CD4-positive, CD25-positive, alpha-beta regulatory T cell (primary cell): ENCODE measurements at regions not wholly inside any gene's neighbourhood (a gene's known extent, or its start where the extent isn't known, plus 50 kb on each side); places are given as distances from the start of the nearest gene placed in this dataset.
A peak's percentile ranks its signal among the peaks of the same experiment; 100 is the strongest.
"Not testable (repeated sequence)": the region's sequence is repeated elsewhere in the genome, so short reads cannot be mapped to it uniquely, and the experiment has no call there.

ENCODE experiments used
- ATAC-seq, 2 donors: fragments of 150-1000 bp; cut with Tn5 transposase; one replicate each; pipeline ENCODE4 v1.10.0; 2021; ENCODE audit warnings: low read depth in 2 of 2, moderate number of reproducible peaks in 2 of 2, moderate library complexity in 1 of 2
- DNase-seq, 3 donors: peaks; one replicate each; pipeline versions ENCODE4 v3.0.0 to v3.0.0-alpha.2; 2012 to 2022; ENCODE audit warnings: mixed read lengths in 1 of 3
- H3K27ac ChIP-seq: one replicate; pipeline ENCODE4 v1.7.0; 2013; ENCODE audit warnings: mild to moderate bottlenecking, low read length; ENCODE audit not compliant: insufficient read depth, poor library complexity, severe bottlenecking
- H3K27me3 ChIP-seq: one replicate; pipeline ENCODE4 v1.7.0; 2013; ENCODE audit warnings: low read length; ENCODE audit not compliant: control insufficient read depth, insufficient read depth
- H3K36me3 ChIP-seq: one replicate; pipeline ENCODE4 v1.7.0; 2013; ENCODE audit warnings: mild to moderate bottlenecking, low read length, moderate library complexity; ENCODE audit not compliant: control insufficient read depth, insufficient read depth
- H3K4me1 ChIP-seq: 2 replicates; pipeline ENCODE4 v1.7.0; 2013; ENCODE audit warnings: mild to moderate bottlenecking, low read length; ENCODE audit not compliant: insufficient read depth, control insufficient read depth, poor library complexity, severe bottlenecking
- H3K4me3 ChIP-seq: one replicate; pipeline ENCODE4 v1.7.0; 2013; ENCODE audit warnings: low read depth, mild to moderate bottlenecking, low read length, moderate library complexity
- H3K9me3 ChIP-seq, 2 experiments: 1 replicate in 1 of 2; 2 replicates in 1 of 2; pipeline ENCODE4 v1.7.0; 2013; ENCODE audit warnings: low read length in 2 of 2, mild to moderate bottlenecking in 1 of 2, moderate library complexity in 1 of 2; ENCODE audit not compliant: control insufficient read depth in 2 of 2
- H3K27ac Mint-ChIP-seq, 3 donors: one replicate each; pipeline ENCODE4 v1.8.0; 2020 to 2022; ENCODE audit warnings: mild to moderate bottlenecking in 3 of 3, mixed read lengths in 3 of 3, moderate library complexity in 2 of 3
- H3K27me3 Mint-ChIP-seq: one replicate; pipeline ENCODE4 v1.8.0; 2022; ENCODE audit warnings: mild to moderate bottlenecking, mixed read lengths
- H3K36me3 Mint-ChIP-seq: one replicate; pipeline ENCODE4 v1.8.0; 2020; ENCODE audit warnings: mixed read lengths
- H3K4me1 Mint-ChIP-seq, 4 donors: one replicate each; pipeline ENCODE4 v1.8.0; 2020 to 2022; ENCODE audit warnings: mixed read lengths in 4 of 4, mild to moderate bottlenecking in 1 of 4
- H3K4me3 Mint-ChIP-seq, 4 donors: one replicate each; pipeline ENCODE4 v1.8.0; 2020 to 2022; ENCODE audit warnings: mild to moderate bottlenecking in 4 of 4, mixed read lengths in 4 of 4, moderate library complexity in 3 of 4
- H3K9me3 Mint-ChIP-seq, 7 donors: one replicate each; pipeline ENCODE4 v1.8.0; 2020 to 2022; ENCODE audit warnings: mixed read lengths in 7 of 7, mild to moderate bottlenecking in 3 of 7, moderate library complexity in 2 of 7

DNA sequence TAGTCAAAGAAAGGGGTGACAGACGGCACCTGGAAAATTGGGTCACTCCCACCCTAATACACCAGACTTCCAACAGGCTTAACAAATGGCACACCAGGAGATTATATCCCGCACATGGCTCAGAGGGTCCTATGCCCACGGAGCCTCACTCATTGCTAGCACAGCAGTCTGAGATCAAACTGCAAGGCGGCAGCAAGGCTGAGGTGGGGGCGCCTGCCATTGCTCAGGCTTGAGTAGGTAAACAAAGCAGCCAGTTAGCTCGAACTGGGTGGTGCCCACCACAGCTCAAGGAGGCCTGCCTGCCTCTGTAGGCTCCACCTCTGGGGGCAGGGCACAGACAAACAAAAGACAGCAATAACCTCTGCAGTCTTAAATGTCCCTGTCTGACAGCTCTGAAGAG is 482.5 kb downstream of the SUCLG1 start:
- not testable (repeated sequence) for H3K36me3 ChIP-seq, H3K4me1 Mint-ChIP-seq, H3K27ac ChIP-seq, DNase-seq, H3K4me3 ChIP-seq, H3K4me1 ChIP-seq, H3K27ac Mint-ChIP-seq, H3K27me3 Mint-ChIP-seq, H3K36me3 Mint-ChIP-seq, H3K9me3 ChIP-seq, ATAC-seq, H3K4me3 Mint-ChIP-seq, H3K27me3 ChIP-seq
- peaks cover 0 to 13% (median 2%) of the 10 kb centered on the region in 7 donors for H3K9me3 Mint-ChIP-seq

DNA sequence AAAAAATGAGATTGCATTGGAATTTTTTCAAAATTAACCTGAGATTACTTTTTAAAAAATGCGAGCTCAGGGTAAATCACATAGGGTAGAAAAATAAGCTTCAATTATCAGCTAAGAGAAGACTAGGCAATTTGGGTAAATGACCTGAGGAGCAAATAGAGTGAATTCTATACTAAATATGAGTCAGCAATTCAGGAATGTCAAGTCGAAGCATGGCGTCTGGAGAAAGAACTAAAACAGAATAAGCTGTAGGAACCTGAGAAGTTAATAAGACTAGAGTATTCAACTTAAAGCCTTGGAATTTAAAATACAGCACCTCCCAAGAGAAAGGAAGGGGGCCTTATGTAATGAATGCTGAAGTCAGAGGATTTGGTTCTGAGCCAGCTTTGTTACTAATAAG is 487.0 kb downstream of the SUCLG1 start:
- no peaks in the 10 kb centered on the region for H3K4me1 Mint-ChIP-seq
- no peak overlapping the region for H3K4me3 Mint-ChIP-seq

DNA sequence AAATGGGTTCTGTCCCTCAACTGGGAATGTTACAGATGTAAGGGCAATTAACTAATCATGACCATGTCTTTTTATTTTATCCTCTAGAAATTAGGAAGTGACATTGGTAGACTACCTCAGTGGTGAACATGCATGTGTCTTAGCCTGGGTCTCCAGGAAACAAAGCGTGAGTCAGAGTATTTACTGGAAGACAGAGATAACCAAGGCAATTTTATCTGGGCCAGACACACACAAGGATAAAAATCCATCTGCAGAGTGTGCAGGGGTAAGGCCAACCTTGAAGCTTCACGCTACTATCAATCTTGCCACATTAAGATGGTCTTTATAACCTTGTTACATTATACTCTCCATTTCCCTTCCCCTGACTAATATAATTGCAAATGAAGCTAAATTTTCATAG is 487.5 kb downstream of the SUCLG1 start:
- no peaks in the 10 kb centered on the region for H3K4me1 ChIP-seq
- H3K4me1 Mint-ChIP-seq: no peaks in the 10 kb centered on the region
- H3K9me3 Mint-ChIP-seq: peaks cover 0 to 7% (median 3%) of the 10 kb centered on the region in 7 donors
- no peak overlapping the region for H3K27ac Mint-ChIP-seq
- H3K27me3 ChIP-seq: no peaks in the 10 kb centered on the region
- DNase-seq: no peak
- H3K27me3 Mint-ChIP-seq: peaks cover 19% of the 10 kb centered on the region
- H3K36me3 ChIP-seq: no peaks in the 10 kb centered on the region
- no peak overlapping the region for H3K4me3 Mint-ChIP-seq
- no peak for ATAC-seq
- no peaks in the 10 kb centered on the region for H3K9me3 ChIP-seq
- H3K27ac ChIP-seq: no peak overlapping the region
- H3K36me3 Mint-ChIP-seq: no peaks in the 10 kb centered on the region
- no peak overlapping the region for H3K4me3 ChIP-seq

More for the DNA sequence above, 487.0 kb downstream of the SUCLG1 start:
- no peaks in the 10 kb centered on the region for H3K36me3 Mint-ChIP-seq
- peaks cover 17% of the 10 kb centered on the region for H3K27me3 Mint-ChIP-seq
- no peaks in the 10 kb centered on the region for H3K4me1 ChIP-seq
- H3K9me3 ChIP-seq: no peaks in the 10 kb centered on the region
- no peak overlapping the region for H3K27ac Mint-ChIP-seq
- H3K9me3 Mint-ChIP-seq: peaks cover 0 to 5% (median 2%) of the 10 kb centered on the region in 7 donors
- no peaks in the 10 kb centered on the region for H3K27me3 ChIP-seq
- DNase-seq (no peak), ATAC-seq (no peak)
- no peak overlapping the region for H3K27ac ChIP-seq
- no peaks in the 10 kb centered on the region for H3K36me3 ChIP-seq
- no peak overlapping the region for H3K4me3 ChIP-seq

DNA sequence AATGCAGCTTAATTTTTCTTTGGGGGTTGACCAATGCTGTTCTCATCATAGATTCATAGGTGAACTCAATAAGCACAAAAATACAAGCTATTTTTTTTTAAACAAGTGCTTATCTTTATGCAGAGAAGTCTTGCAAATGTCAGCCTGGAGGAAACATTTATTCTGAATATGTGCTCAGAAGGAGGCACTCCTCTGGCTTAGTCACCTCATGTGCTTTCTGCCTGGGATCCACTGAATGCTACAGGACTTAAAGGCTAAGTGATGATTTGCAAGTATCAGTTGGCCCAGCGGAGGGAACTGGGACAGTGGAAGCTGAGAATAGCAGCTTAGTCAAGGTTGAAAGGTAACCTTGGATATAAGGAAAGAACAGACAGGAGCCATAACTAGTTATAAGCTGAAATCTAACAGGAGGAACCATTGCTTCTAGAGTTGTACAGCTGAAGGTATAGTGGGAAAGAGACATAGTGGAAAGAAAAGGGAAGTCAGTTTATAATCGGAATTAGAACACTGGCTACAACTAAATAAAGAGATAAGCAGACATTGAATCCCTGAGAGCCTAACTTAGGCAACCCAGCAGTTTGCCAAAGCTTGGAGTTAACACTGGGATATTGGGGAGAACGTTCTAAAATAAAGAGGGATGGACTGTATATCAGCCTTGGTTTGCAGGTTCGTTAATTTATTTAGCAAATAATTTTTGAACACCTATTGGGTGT is 488.7 kb downstream of the SUCLG1 start:
- Mint-ChIP-seq H3K27me3 (peaks cover 19% of the 10 kb centered on the region), H3K9me3 (peaks cover 0 to 3% (median 2%) of the 10 kb centered on the region in 7 donors), H3K4me1 (no peaks in the 10 kb centered on the region), H3K27ac (no peak overlapping the region), H3K36me3 (no peaks in the 10 kb centered on the region), H3K4me3 (no peak overlapping the region)
- Histone ChIP-seq H3K9me3 (no peaks in the 10 kb centered on the region), H3K36me3 (no peaks in the 10 kb centered on the region), H3K27me3 (no peaks in the 10 kb centered on the region), H3K4me1 (no peaks in the 10 kb centered on the region), H3K4me3 (no peak overlapping the region), H3K27ac (no peak overlapping the region)
- no peak for ATAC-seq
- no peak for DNase-seq

DNA sequence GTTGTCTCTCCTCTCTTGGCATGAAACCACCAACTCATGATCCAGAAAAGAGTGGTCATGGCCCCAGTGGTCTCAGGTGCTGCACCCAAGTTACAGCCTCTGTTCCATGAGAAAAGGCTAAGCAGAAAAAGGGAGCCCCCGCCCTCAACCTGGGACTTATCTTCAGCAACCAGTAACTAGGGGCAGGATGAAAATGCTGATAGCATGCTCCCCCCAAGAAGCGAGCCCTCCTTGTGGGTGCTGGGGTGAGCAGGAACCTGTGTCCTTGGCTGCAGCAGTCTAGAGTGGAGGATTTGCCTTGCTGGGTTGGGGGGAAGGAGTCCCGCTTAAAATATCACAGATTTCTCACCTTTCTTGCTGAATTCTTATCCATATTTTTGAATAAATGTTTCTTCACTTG is 490.0 kb downstream of the SUCLG1 start:
- DNase-seq (no peak), ATAC-seq (no peak)
- H3K27me3 ChIP-seq: no peaks in the 10 kb centered on the region
- H3K4me1 ChIP-seq: no peaks in the 10 kb centered on the region
- no peaks in the 10 kb centered on the region for H3K36me3 ChIP-seq
- no peak overlapping the region for H3K4me3 ChIP-seq
- Mint-ChIP-seq H3K4me3 (no peak overlapping the region), H3K27ac (no peak overlapping the region), H3K9me3 (peaks cover 0 to 3% (median 2%) of the 10 kb centered on the region in 7 donors), H3K4me1 (no peaks in the 10 kb centered on the region), H3K36me3 (no peaks in the 10 kb centered on the region), H3K27me3 (peaks cover 12% of the 10 kb centered on the region)
- no peaks in the 10 kb centered on the region for H3K9me3 ChIP-seq
- no peak overlapping the region for H3K27ac ChIP-seq

DNA sequence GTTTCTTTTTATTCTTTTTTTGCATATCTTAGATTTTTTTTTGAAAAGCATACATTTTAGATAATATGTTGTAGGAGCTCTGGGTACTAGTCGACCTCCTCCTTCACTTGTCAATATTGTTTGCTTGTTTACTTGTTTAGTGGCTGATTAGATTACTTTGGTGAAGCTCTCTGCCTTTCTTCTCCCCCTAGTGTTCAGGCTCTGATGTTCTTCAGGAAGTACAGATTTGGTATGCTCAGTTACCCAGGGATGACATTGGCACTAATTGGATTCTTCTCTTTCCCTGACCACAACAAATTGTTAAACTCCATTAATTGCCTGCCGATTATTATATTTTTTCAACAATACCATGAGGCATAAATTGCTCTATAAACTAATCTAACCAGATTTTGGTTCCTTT is 491.2 kb downstream of the SUCLG1 start:
- Mint-ChIP-seq H3K27ac (no peak overlapping the region), H3K4me3 (no peak overlapping the region), H3K27me3 (peaks cover 11% of the 10 kb centered on the region), H3K36me3 (no peaks in the 10 kb centered on the region), H3K9me3 (peaks cover 0 to 3% (median 2%) of the 10 kb centered on the region in 7 donors), H3K4me1 (no peaks in the 10 kb centered on the region)
- DNase-seq (no peak), ATAC-seq (no peak)
- Histone ChIP-seq H3K4me3 (no peak overlapping the region), H3K27me3 (no peaks in the 10 kb centered on the region), H3K36me3 (no peaks in the 10 kb centered on the region), H3K9me3 (no peaks in the 10 kb centered on the region), H3K4me1 (no peaks in the 10 kb centered on the region), H3K27ac (no peak overlapping the region)

DNA sequence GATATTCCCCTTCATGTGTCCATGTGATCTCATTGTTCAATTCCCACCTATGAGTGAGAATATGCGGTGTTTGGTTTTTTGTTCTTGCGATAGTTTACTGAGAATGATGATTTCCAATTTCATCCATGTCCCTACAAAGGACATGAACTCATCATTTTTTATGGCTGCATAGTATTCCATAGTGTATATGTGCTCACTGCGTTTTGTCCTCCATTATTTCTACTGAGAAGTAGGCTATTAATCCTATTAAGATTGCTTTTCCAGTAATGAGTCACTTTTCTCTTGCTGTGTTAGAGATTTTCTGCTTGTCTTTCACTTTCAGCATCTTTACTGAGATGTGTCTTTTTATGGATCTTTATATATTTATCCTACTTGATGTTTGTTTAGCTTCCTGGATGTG is 492.1 kb downstream of the SUCLG1 start:
- not testable (repeated sequence) for H3K9me3 ChIP-seq, H3K27me3 ChIP-seq, H3K27ac ChIP-seq, DNase-seq, H3K4me1 ChIP-seq, H3K36me3 ChIP-seq, ATAC-seq, H3K4me3 ChIP-seq, H3K9me3 Mint-ChIP-seq, H3K4me1 Mint-ChIP-seq, H3K36me3 Mint-ChIP-seq, H3K4me3 Mint-ChIP-seq
- peak overlapping the region in 1 of 3 donors; percentile 53 for H3K27ac Mint-ChIP-seq
- peaks cover 11% of the 10 kb centered on the region for H3K27me3 Mint-ChIP-seq

DNA sequence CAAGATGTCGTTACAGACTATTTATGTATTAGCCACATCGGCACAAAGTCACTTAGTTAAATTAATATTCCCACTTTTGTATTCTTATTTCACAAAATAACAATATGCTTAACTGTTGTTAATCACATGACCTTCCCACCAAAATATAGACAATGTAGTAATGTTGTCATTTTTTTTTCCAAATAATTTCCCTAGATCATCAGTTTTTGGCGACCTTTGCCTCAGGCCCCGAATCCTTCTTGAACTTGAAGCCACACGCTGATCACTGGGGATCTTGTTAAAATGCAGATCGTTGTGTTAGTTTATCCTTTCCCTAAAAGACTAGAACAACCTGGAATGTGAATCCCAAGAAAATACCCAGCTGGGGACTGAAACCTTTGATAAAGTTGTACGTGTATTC is 497.6 kb downstream of the SUCLG1 start:
- Mint-ChIP-seq H3K27me3 (no peaks in the 10 kb centered on the region), H3K27ac (no peak overlapping the region), H3K36me3 (no peaks in the 10 kb centered on the region), H3K4me1 (no peaks in the 10 kb centered on the region), H3K9me3 (peaks cover 0 to 2% (median 0%) of the 10 kb centered on the region in 7 donors), H3K4me3 (no peak overlapping the region)
- H3K4me3 ChIP-seq: no peak overlapping the region
- ATAC-seq (no peak), DNase-seq (no peak)
- no peaks in the 10 kb centered on the region for H3K36me3 ChIP-seq
- no peaks in the 10 kb centered on the region for H3K27me3 ChIP-seq
- H3K4me1 ChIP-seq: no peaks in the 10 kb centered on the region
- H3K27ac ChIP-seq: no peak overlapping the region
- no peaks in the 10 kb centered on the region for H3K9me3 ChIP-seq
